HG03521 (cell line): ENCODE measurements at regions not wholly inside any gene's neighbourhood (a gene's known extent, or its start where the extent isn't known, plus 50 kb on each side); places are given as distances from the start of the nearest gene placed in this dataset.
"Not testable (repeated sequence)": the region's sequence is repeated elsewhere in the genome, so short reads cannot be mapped to it uniquely, and the experiment has no call there.

Experiments
- ATAC-seq: cut with Tn5 transposase; IDR thresholded peaks from one replicate; pipeline ENCODE4 v1.9.1; 2021; ENCODE audit warnings: mild to moderate bottlenecking, moderate library complexity; ENCODE audit not compliant: unreplicated experiment

DNA sequence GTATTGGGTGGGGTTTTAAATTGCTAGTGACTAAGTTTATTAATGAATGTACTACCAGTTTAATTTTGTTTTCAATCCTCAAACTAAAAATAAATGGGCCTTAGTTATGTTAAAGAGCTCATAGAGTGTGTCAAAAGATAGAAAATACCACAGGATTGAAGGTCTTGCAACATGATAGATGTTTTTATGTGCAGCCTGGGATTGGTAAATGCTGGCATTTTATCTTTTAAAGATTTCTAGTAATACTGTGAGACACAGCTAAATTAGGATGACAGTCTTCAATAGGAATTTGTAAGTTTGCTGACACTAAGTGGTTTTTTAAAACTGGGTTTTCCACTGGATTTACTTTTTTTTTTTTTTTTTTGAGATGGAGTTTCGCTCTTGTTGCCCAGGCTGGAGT is 122.3 kb downstream of the HAUS1 start:
- ATAC-seq: no peak

DNA sequence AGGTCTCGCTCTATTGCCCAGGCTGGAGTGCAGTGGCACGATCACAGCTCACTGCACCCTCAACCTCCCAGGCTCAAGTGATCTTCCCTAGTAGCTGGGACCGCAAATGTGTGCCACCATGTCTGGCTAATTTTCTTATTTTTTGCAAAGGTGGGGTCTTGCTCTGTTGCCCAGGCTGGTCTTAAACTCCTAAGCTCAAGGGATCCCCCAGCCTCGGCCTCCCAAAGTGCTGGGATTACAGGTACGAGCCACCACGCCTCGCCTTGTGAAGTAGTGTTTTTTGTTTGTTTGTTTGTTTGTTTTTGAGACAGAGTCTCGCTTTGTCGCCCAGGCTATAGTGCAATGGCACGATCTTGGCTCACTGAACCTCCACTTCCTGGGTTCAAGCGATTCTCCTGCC is 125.5 kb downstream of the HAUS1 start:
- ATAC-seq: not testable (repeated sequence)

DNA sequence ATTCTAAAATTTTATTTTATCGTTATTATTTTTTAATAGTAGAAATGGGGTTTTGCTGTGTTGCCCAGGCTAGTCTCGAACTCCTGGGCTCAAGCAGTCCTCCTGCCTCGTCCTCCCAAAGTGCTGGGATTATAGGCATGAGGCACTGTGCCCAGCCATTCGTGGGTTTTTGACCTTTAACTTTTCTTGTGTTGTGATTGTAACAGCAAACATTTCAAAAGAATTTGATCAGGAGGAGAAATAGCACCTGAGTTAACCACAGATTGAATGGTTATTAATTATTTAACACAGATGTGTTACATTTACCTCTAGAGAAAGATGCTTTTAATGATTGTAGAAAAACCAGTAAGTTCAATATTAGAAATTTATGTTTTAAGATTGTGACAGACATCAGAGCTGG is 132.0 kb downstream of the HAUS1 start:
- ATAC-seq: no peak

DNA sequence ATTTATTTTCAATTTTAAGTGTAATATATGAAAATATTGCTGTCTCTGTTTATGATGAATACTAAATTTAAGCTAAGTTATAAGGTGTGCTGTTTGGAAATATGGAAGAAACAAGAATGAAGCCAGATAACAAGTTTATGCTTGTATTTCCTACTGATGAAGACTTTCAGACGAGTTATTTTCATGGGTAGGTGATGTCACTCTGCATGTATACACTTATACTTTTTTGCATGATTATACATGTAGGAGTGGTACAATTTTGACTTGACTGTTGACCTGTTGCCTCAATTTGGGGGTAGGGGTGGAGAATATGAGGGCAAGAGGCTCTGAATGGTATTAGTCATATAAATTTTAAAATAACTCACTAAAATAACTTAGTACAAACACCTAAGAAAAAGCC is 133.7 kb downstream of the HAUS1 start:
- no peak for ATAC-seq

DNA sequence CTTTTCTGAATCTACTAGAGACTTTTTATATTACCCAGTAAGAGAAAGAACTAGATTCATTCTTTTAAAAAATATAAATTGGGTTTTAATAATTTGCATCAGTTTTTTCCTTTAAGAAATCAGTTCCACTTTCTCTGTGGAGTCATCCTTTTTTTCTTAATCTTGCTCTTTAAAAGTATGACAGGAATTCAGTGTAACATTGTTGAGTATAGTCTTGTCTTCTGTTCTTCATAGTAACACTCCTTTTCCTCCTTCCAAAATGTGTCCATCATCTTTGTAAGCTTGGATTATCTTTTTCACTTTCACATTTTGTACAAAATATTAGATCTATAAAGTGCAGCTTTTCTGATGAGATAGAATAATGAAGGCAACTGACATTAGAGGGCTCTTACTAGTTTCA is 135.4 kb downstream of the HAUS1 start:
- no peak for ATAC-seq

DNA sequence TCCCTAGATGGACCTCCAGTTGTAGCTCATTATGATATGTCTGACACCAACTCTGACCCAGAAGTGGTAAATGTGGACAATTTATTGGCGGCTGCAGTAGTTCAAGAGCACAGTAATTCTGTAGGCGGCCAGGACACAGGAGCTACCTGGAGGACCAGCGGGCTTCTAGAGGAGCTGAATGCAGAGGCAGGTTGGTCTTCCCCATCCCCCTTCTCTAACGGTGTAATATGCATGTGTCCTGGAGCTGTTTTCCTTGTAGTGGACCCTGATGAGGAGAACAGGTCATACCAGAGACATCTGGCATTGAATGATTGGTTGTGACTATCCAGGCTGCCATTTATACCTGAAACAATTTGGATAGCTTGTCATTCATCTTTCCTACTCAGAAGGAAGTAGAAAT is 135.8 kb downstream of the HAUS1 start:
- ATAC-seq: no peak

DNA sequence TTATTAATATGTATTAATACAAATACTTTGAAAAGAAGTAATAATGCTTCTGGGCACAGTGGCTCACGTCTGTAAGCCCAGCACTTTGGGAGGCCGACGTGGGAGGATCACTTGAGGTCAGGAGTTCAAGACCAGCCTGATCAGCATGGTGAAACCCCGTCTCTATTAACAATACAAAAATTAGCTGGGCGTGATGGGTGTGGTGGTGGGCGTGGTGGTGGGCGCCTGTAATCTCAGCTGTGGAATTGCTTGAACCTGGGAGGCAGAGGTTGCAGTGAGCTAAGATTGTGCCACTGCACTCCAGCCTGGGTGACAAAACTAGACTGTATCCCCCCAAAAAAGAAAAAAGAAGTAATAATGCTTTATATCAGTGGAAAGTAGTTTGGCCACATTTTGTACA is 137.2 kb downstream of the HAUS1 start:
- not testable (repeated sequence) for ATAC-seq

DNA sequence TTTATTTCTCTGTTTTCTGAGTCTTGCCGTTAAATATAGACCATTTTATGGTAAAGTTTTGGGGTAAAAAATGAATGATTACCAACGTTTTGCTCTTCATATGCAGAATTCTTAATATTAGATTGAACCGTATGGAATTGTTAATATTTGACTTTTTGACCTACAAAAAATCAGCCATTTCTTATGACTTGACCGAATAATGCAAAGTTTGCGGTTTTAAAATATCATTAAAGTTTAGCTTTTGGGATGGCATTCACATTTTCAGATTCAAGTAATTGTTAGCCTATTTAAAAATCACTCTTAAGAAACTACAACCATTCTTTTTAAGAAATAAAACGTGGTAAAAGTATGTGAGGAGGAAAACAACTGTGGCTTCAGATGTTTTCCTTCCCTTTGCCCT is 138.0 kb downstream of the HAUS1 start:
- no peak for ATAC-seq

DNA sequence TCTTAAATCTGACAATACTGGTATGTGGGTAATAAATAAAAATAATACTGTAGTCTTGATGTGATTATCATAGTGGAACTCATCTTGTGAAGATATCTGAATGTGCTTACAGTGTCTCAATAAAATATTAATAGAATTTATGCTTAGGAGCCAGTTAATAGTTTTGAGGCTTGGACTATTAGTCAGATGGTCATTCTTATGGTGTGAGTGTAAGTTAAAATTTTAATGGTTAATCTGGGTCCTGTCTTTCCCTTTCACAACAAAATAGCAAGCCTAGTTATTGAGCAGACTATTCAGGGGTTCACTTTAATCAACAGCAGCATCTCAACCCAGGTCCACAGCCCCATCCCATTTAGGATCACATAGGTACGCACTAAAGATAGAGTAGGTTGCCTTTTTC is 138.9 kb downstream of the HAUS1 start:
- ATAC-seq: no peak

DNA sequence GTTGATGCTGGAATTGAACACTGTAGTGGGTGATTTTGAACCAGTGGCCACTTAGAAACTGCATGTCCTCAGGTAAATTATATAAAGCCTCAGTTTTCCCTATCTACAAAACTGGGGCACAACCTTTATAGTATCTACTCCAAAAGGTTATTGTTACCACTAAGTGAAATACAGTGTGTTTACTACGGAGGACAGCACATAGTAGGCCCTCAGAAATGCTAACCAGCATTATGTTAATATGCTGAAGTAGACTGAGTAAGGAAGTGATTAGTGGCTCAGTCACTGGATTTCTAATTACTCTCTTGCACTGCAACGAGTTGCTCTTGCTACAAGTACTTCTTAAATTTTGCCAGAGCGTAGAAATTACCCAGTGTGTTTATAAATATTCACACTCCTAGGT is 139.5 kb downstream of the HAUS1 start:
- no peak for ATAC-seq

DNA sequence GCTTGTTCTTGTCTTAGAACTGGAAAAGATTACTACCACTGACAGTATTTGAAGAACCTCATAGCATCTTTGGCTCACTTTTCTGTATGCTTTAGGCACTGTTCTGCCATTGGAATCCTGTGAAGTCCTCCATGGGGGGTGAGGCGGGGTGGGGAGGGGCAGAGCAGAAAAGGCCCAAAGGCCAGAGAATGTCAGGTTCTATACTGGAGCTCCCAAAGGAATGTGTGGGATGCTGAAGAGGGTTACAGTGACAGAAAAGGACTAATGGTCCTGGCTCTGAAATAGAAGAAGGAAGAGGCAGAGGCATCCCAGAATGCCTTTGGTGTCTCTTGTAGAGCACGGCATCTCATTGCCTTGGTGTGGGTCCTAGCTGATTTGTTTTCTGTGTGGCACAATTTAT is 141.9 kb downstream of the HAUS1 start:
- ATAC-seq: no peak

DNA sequence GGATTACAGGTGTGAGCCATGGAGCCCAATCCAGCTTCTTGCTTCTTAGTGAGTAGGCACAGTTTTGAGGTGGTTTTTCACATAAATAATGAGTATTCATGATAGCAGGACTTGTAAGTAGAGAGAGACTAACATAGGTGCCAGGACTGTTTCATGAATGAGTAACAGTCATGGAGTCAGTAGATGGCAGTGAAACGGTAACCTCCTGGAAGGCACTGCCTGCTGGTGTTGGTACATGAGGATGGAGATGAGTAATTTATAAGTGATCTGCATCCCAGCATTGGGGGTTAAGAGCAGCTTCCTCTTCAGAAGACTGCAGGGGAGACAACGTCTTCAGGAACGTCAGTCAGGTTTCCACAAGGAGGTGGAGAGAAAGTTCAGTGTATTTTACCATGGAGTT is 143.8 kb downstream of the HAUS1 start:
- no peak for ATAC-seq

DNA sequence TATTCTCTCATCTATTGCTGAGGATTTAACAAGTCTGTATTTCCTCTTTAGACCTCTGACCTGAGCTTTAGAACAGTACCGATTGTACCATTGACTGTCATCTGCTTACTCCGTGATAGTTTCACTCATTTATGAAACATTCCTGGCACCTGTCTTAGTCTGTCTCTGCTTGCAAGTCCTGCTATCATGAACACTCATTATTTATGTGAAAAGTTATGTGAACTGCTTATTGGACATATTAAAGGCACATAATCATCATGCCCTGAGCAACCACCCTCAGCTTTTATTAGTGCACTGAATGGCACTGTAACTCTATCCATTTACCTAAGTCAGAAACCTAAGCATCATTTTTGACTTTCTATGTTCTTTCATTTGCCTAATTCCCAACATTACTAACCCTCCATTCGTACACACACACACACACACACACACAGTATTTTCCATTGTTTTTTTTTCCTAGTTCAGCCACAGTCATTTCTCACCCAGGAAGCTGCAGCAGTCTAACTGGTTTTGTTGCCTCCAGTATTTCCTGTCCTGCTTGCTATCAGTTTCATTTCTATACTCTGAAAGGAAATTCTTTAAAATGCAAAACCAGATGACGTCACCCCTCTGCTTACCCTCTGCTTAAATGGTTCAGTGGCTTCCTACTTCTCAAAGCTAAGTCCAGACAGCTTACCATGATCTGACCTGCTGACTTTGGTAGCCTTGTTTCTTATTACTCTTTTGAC is 146.1 kb downstream of the HAUS1 start:
- peak; percentile 95 for ATAC-seq

DNA sequence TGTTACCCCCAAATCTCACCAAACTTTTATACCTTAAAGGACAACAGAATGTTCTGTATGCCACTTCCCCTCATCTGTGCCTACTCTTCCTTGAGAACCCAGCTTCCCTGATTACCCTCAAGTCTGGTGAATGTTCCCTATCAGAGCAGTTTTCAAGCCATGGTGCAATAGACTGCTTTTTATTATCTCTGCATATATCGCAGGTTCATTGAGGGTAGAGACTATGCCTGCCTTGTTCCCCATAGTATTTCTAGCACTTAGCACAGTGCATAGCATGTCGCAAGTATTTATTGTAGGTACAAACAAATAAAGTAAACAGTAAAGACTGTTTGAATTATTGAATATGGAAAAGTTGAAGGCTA is 146.6 kb downstream of the HAUS1 start:
- ATAC-seq: no peak

DNA sequence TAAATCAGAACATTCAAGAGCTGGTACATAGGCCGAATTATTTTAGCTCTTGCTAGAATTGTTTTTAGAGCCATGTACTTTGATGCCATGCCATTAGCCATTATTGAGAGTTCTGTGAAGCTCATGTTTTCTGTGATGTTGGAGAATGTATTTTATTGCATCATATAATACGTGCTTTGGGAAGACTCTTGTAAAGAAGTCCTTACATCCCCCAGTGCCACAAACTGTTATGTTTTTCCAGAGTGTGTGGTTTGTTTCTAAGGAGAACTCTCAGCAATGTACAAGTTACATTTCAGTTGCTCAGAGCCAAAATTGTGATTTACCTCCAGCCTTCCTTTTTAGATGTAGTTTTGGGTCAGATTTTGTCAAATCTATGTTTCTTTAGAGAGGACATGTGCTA is 148.6 kb downstream of the HAUS1 start:
- ATAC-seq: no peak

DNA sequence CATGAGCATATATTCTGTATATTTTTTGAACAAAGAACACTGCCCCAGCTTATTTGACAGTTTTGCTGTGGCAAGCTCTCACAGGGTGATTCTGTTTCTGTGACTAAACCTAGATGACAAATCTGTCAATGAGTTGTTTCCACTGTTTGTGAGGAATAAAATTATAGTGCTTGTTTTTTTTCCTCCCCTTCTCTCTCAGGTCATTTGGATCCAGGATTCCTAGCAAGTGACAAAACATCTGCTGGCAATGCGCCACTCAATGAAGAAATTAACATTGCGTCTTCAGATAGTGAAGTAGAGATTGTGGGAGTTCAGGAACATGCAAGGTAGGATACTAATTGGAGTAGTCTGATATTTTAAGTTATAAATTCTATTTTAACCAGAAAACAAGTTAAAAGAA is 149.3 kb downstream of the HAUS1 start:
- no peak for ATAC-seq

DNA sequence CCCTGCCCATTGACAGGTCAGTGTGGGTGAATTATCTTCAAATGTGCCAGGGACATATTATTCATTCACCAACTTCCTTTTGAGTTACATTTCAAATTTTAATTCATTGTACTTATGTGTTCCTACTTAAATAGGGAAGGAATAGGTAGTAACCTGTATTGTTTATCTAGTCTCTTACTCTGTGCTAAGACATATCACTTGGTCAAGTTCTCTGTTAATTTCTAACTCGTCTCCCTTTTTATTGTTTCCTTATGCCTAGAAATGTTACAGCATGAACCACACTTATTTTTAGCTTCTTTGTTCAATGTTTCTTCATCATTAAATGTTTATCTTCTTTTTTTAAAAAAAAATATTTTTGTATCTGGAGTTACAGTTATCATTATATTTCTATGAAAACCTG is 151.9 kb downstream of the HAUS1 start:
- no peak for ATAC-seq

DNA sequence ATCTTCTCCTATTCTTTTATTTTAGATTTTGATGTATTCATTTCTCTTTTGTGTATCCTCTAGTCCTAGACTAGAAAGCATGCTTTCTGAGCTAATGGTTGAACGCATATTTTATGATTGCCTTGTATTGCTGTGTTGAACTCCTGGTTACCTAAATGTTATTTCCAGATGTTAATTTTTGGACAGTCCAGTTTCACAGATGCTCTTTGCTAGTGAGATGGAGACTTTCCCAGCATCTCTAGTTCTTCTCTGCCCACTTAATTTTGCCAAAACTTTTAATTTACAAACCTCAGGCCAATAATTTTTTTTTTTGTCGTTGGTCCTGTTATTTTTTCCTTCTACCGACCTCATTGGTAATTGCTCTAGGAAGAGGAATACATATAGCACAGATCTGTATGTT is 153.2 kb downstream of the HAUS1 start:
- no peak for ATAC-seq

DNA sequence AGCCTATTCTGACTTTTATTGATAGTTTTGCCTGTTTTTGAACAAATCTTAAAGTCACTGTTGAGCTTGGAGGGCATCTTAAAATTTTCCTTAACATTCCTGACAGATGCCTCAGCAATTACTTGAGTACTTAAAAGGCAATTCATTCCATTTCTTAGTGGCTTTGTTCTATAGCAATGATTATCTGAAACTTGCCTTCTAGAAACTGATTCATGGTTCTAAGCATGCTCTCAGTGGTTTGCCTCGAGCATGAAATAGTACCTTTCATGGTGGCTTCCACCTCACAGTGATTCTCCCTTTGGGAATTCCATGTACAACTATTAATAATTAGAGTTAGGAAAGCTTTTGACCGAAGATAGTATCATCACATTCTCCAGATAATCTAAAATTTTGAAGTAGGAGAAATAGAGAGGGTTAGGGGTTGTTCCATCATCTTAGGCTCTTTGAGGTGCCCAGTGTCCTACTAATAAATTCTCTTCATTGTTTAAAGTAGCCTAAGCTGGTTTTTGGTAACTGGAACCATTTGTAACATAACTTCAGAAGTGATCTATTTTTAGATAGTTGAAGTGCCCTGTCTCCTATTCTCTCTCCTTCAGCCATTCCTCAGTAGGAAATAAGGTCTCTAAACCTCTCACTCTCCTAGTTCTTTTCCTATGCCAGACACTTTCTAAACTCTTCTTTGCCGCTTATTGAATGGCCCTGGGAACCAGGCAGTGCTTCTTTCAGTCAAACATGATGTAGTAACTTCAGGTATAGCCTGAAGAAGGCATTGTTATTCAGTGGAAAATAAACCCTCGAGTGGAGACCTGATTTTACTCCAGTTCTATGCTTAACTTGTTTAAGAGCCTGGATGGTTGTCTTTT is 156.1 kb downstream of the HAUS1 start:
- no peak for ATAC-seq

DNA sequence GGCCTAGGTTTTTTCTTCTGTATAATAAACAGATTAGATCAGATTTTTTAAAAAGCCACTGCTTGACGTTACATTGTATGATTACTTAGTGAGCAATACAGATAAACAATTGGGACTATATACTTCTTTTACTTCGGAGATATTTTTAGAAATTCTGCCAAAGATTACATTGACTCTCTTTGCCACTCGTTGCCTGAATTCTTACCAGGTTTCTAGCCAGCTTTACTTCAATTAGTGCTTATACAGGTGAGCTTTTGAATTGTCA is 156.6 kb downstream of the HAUS1 start:
- no peak for ATAC-seq

DNA sequence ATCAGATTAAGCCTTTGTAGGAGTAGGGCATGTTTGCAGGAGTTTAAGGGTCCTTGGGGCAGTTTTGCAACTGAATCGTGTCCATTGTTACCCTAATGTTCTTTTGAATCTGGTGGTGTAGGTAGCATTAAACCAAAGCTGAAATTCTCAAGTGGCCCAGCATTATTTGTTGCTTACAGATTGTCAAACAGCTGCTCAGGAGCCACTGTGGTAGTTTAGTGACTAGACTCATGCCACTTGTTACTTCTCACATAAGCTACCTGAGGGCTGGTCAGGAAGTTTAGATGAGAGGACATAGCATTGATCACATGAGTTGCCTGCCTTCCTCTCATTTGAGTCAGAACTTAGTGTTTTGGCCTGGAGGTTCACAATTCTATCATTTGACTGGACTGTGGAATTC is 157.6 kb downstream of the HAUS1 start:
- ATAC-seq: no peak

DNA sequence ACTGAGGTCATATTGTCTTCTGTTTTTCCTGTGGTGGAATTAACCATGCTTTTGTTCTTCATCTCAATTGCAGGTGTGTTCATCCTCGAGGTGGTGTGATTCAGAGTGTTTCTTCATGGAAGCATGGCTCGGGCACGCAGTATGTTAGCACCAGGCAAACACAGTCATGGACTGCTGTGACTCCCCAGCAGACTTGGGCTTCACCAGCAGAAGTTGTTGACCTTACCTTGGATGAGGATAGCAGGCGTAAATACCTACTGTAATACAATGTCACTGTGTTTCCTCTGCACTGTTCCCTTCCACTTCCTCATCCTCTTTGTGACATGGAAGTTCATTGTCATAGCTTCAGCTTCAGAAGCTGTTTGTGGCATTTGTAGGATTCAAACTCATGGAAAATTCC is 158.7 kb downstream of the HAUS1 start:
- no peak for ATAC-seq

DNA sequence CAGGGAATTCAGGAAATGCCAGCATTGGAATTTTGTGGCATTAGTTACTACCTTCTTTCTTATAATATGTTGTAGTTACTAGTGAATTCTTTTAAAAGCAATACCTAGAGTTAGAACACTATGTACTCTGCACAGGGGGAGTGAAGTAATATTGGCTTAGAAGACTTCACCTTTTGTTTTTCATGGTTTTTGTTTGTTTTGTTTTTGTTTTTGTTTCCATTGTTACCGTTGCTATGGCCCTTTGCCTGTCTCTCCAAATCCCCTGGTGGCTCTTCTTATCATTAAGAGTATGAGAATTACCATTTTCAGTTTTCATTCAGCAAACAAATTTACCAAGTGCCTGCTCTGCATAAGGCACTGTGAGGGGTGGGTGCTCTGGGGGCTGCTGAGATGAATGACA is 160.1 kb downstream of the HAUS1 start:
- ATAC-seq: peak; percentile 54
